GM21576 (cell line): ENCODE measurements at regions not wholly inside any gene's neighbourhood (a gene's known extent, or its start where the extent isn't known, plus 50 kb on each side); places are given as distances from the start of the nearest gene placed in this dataset.
"Not testable (repeated sequence)": the region's sequence is repeated elsewhere in the genome, so short reads cannot be mapped to it uniquely, and the experiment has no call there.

Source experiments
- ATAC-seq: cut with Tn5 transposase; IDR thresholded peaks from one replicate; pipeline ENCODE4 v1.9.1; 2021; ENCODE audit warnings: mild to moderate bottlenecking, moderate library complexity; ENCODE audit not compliant: unreplicated experiment

- no peak for ATAC-seq
Observed at GRCh38 chr4:187839765-187840164, 155.8 kb upstream of the ZFP42 start.

GRCh38 chr4:187840814-187841213, 154.8 kb upstream of the ZFP42 start:
- no peak for ATAC-seq

- no peak for ATAC-seq
Observed at GRCh38 chr4:187849556-187850225, 145.9 kb upstream of the ZFP42 start.

- ATAC-seq: no peak
Observed at GRCh38 chr4:187865914-187866313, 129.7 kb upstream of the ZFP42 start.

- no peak for ATAC-seq
Observed at GRCh38 chr4:187883049-187883448, 112.5 kb upstream of the ZFP42 start.

- ATAC-seq: no peak
Observed at GRCh38 chr4:187883836-187884475, 111.6 kb upstream of the ZFP42 start.

- no peak for ATAC-seq
Observed at GRCh38 chr4:187887906-187888305, 107.7 kb upstream of the ZFP42 start.

- ATAC-seq: no peak
Observed at GRCh38 chr4:187889651-187890050, 105.9 kb upstream of the ZFP42 start.

- no peak for ATAC-seq
Observed at GRCh38 chr4:187893418-187893817, 102.2 kb upstream of the ZFP42 start.

- no peak for ATAC-seq
Observed at GRCh38 chr4:187903106-187903505, 92.5 kb upstream of the ZFP42 start.

GRCh38 chr4:187903700-187904099, 91.9 kb upstream of the ZFP42 start:
- ATAC-seq: no peak

- no peak for ATAC-seq
Observed at GRCh38 chr4:187908079-187908561, 87.5 kb upstream of the ZFP42 start.

- ATAC-seq: no peak
Observed at GRCh38 chr4:187908731-187909130, 86.8 kb upstream of the ZFP42 start.

- no peak for ATAC-seq
Observed at GRCh38 chr4:187910741-187911140, 84.8 kb upstream of the ZFP42 start.

- not testable (repeated sequence) for ATAC-seq
Observed at GRCh38 chr4:187915406-187915805, 80.2 kb upstream of the ZFP42 start.

GRCh38 chr4:187919966-187920365, 75.6 kb upstream of the ZFP42 start:
- ATAC-seq: no peak

GRCh38 chr4:187921946-187922623, 73.5 kb upstream of the ZFP42 start:
- no peak for ATAC-seq

GRCh38 chr4:187929024-187929423, 66.5 kb upstream of the ZFP42 start:
- ATAC-seq: no peak

GRCh38 chr4:187934766-187935165, 60.8 kb upstream of the ZFP42 start:
- ATAC-seq: no peak

GRCh38 chr4:187937557-187937956, 58.0 kb upstream of the ZFP42 start:
- ATAC-seq: no peak

GRCh38 chr4:187940299-187940698, 55.3 kb upstream of the ZFP42 start:
- ATAC-seq: no peak

- no peak for ATAC-seq
Observed at GRCh38 chr4:187942968-187943367, 52.6 kb upstream of the ZFP42 start.
